MM.1S (cell line): ENCODE measurements at regions not wholly inside any gene's neighbourhood (a gene's known extent, or its start where the extent isn't known, plus 50 kb on each side); places are given as distances from the start of the nearest gene placed in this dataset.

ENCODE experiments used
- CTCF ChIP-seq: fragments of 300-600 bp; sonication (generic); IDR thresholded peaks from 2 replicates; pipeline ENCODE4 v1.5.1; 2016; ENCODE audit warnings: antibody characterized with exemption, low read length, mixed read lengths
- EZH2 ChIP-seq: fragments of 300-600 bp; sonication (generic); optimal IDR thresholded peaks from 2 replicates; pipeline ENCODE3; 2017; ENCODE audit warnings: low read depth, mild to moderate bottlenecking, antibody characterized with exemption, low read length, mixed read lengths
- EZH2phosphoT487 ChIP-seq: fragments of 300-600 bp; sonication (generic); IDR thresholded peaks from 2 replicates; pipeline ENCODE4 v1.6.1; 2018; ENCODE audit warnings: antibody characterized with exemption, low read length

DNA sequence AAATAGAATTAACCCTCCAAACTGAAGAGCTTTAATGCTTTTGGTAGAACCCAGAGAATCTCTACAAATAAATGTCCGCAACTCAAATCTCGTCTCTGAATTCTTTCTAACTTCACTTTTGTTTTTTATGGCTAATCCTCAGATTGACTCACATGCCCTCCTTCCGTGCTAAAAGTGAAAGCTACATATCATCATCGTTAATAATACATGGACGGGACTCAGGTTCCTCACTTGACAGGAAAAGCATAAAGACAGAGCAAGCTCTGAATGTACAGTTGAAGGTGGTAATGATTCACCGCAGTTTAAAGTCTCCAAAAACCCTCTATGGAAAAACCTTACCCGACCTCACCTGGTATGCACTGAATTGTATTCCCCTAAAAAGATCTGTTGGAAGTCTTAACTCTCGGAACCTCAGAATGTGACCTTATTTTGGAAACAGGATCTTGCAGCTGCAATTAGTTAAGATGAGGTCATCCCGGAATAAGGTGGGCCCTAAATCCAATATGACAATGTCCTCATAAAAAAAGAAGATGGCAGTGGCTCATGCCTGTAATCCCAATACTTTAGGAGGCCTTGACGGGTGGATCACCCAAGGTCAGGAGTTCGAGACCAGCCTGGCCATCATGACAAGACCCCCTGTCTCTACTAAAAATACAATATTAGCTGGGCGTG, 147.4 kb upstream of the FOXN3 start:
- TF ChIP-seq CTCF: no peak
- no peak for TF ChIP-seq EZH2
- no peak for TF ChIP-seq EZH2phosphoT487
